SK-N-SH (cell line): ENCODE measurements at regions not wholly inside any gene's neighbourhood (a gene's known extent, or its start where the extent isn't known, plus 50 kb on each side); places are given as distances from the start of the nearest gene placed in this dataset.

ENCODE experiments used
- CTCF ChIA-PET: fragments of 300-600, 350-600 bp; formaldehyde crosslinking; extraction: SDS; loops from one replicate; lab custom pipeline; 2021; lab: Yijun Ruan, JAX
- POLR2A ChIA-PET: fragments of 350-600 bp; sonication (Branson Sonifier 250); formaldehyde crosslinking; extraction: SDS; loops from one replicate; lab custom pipeline; 2020; ENCODE audit warnings: antibody characterized with exemption, inconsistent platforms; lab: Yijun Ruan, JAX
- DNase-seq: peaks from one replicate; pipeline ENCODE4 v3.0.0; 2012
- H2AFZ ChIP-seq: fragments of 200-600 bp; sonication (generic); 2 replicates; pipeline ENCODE4 v1.8.1; 2016; ENCODE audit warnings: antibody characterized with exemption, mild to moderate bottlenecking, low read depth
- H3F3A ChIP-seq: fragments of 200-600 bp; sonication (generic); replicated peaks from 2 replicates; pipeline ENCODE3; 2016; ENCODE audit warnings: antibody characterized with exemption, mild to moderate bottlenecking; ENCODE audit not compliant: insufficient read depth
- H3K27ac ChIP-seq, 2 experiments: fragments of 200-500 bp in 1 of 2; fragments of 200-600 bp in 1 of 2; sonication (Bioruptor generic) in 1 of 2; sonication (generic), shearing (Covaris generic) in 1 of 2; 2 replicates each; pipeline versions ENCODE4 v1.5.1 to v1.6.1; 2014 to 2016; ENCODE audit warnings: low read depth in 2 of 2, inconsistent platforms in 1 of 2, low read length in 1 of 2, mild to moderate bottlenecking in 1 of 2, mixed read lengths in 1 of 2
- H3K27me3 ChIP-seq: fragments of 200-600 bp; sonication (generic), shearing (Covaris generic); 2 replicates; pipeline ENCODE4 v1.6.1; 2016; ENCODE audit warnings: mixed run types; ENCODE audit not compliant: insufficient read depth
- H3K36me3 ChIP-seq, 2 experiments: fragments of 200-500 bp in 1 of 2; fragments of 200-600 bp in 1 of 2; sonication (Bioruptor generic) in 1 of 2; sonication (generic) in 1 of 2; replicated peaks in 1 of 2; 2 replicates each; pipeline versions ENCODE3 to v1.5.1; 2014 to 2016; ENCODE audit warnings: low read length in 1 of 2, mild to moderate bottlenecking in 1 of 2; ENCODE audit not compliant: insufficient read depth in 2 of 2, control insufficient read depth in 1 of 2
- H3K4me1 ChIP-seq, 2 experiments: fragments of 200-500 bp in 1 of 2; fragments of 200-600 bp in 1 of 2; sonication (Bioruptor generic) in 1 of 2; sonication (generic), shearing (Covaris generic) in 1 of 2; 2 replicates each; pipeline versions ENCODE4 v1.5.1 to v1.6.1; 2014 to 2016; ENCODE audit warnings: low read depth in 1 of 2, low read length in 1 of 2, mixed run types in 1 of 2; ENCODE audit not compliant: insufficient read depth in 2 of 2, control insufficient read depth in 1 of 2
- H3K4me2 ChIP-seq: fragments of 200-600 bp; sonication (generic), shearing (Covaris generic); 2 replicates; pipeline ENCODE4 v1.6.1; 2017; ENCODE audit warnings: mixed run types
- H3K4me3 ChIP-seq, 2 experiments: fragments of 200-500 bp in 1 of 2; fragments of 200-600 bp in 1 of 2; sonication (Bioruptor generic) in 1 of 2; sonication (generic), shearing (Covaris generic) in 1 of 2; 2 replicates each; pipeline versions ENCODE4 v1.5.1 to v1.8.1; 2014 to 2016; ENCODE audit warnings: low read depth in 2 of 2, inconsistent platforms in 1 of 2, low read length in 1 of 2, mild to moderate bottlenecking in 1 of 2, mixed read lengths in 1 of 2, moderate library complexity in 1 of 2
- H3K79me2 ChIP-seq: fragments of 200-600 bp; sonication (generic); 2 replicates; pipeline ENCODE4 v1.8.1; 2017; ENCODE audit warnings: mild to moderate bottlenecking; ENCODE audit not compliant: insufficient read depth
- H3K9ac ChIP-seq: fragments of 200-600 bp; sonication (generic); 2 replicates; pipeline ENCODE4 v1.6.1; 2017; ENCODE audit warnings: mixed run types
- H3K9me2 ChIP-seq: fragments of 200-600 bp; sonication (generic); 2 replicates; pipeline ENCODE4 v1.6.1; 2017; ENCODE audit warnings: mixed run types
- H3K9me3 ChIP-seq: fragments of 200-600 bp; sonication (generic); 2 replicates; pipeline ENCODE4 v1.6.1; 2017; ENCODE audit warnings: mixed run types, mild to moderate bottlenecking, moderate library complexity
- H4K20me1 ChIP-seq: fragments of 200-600 bp; sonication (generic); 2 replicates; pipeline ENCODE4 v1.6.1; 2017; ENCODE audit warnings: mild to moderate bottlenecking, mixed run types; ENCODE audit not compliant: insufficient read depth
- ELF1 ChIP-seq: IDR thresholded peaks from 2 replicates; pipeline ENCODE4 v1.4.0; 2012
- EP300 ChIP-seq, 2 experiments: IDR thresholded peaks; 2 replicates each; pipeline versions ENCODE4 v1.4.0 to v1.6.1; 2012; ENCODE audit warnings: borderline replicate concordance in 1 of 2, low read depth in 1 of 2, low read length in 1 of 2
- EZH2phosphoT487 ChIP-seq: fragments of 200-600 bp; sonication (generic); IDR thresholded peaks from 2 replicates; pipeline ENCODE4 v1.6.1; 2017; ENCODE audit warnings: low read depth, mixed run types, mild to moderate bottlenecking, antibody characterized with exemption, moderate library complexity, borderline replicate concordance
- FOSL2 ChIP-seq: IDR thresholded peaks from 2 replicates; pipeline ENCODE4 v1.4.0; 2012; ENCODE audit warnings: low read depth, mild to moderate bottlenecking, moderate library complexity, borderline replicate concordance
- FOXJ3 ChIP-seq: sonication (generic); formaldehyde crosslinking; IDR thresholded peaks from 2 replicates; pipeline ENCODE4 v1.5.1; 2020; ENCODE audit warnings: mild to moderate bottlenecking, missing genetic modification reagents
- FOXM1 ChIP-seq: IDR thresholded peaks from 2 replicates; pipeline ENCODE4 v1.4.0; 2012; ENCODE audit warnings: low read depth, mild to moderate bottlenecking
- GABPA ChIP-seq: IDR thresholded peaks from 2 replicates; pipeline ENCODE4 v1.4.0; 2012; ENCODE audit warnings: low read depth, mild to moderate bottlenecking
- GATA2 ChIP-seq: sonication (generic); formaldehyde crosslinking; IDR thresholded peaks from 2 replicates; pipeline ENCODE4 v1.5.0; 2020; ENCODE audit warnings: mild to moderate bottlenecking, missing genetic modification reagents
- JUND ChIP-seq: IDR thresholded peaks from 2 replicates; pipeline ENCODE4 v1.4.0; 2012
- MEF2A ChIP-seq: IDR thresholded peaks from 2 replicates; pipeline ENCODE4 v1.4.0; 2012; ENCODE audit warnings: low read depth, borderline replicate concordance
- MXI1 ChIP-seq: IDR thresholded peaks from 2 replicates; pipeline ENCODE4 v1.6.1; 2012; ENCODE audit warnings: mild to moderate bottlenecking, low read depth, low read length, improper control_type of control experiment
- NRF1 ChIP-seq: IDR thresholded peaks from 2 replicates; pipeline ENCODE4 v1.6.1; 2012; ENCODE audit warnings: low read depth, mild to moderate bottlenecking, low read length
- POLR2AphosphoS5 ChIP-seq: IDR thresholded peaks from 2 replicates; pipeline ENCODE4 v1.6.1; 2012; ENCODE audit warnings: low read depth, low read length
- RAD21 ChIP-seq: IDR thresholded peaks from 2 replicates; pipeline ENCODE4 v1.6.1; 2012; ENCODE audit warnings: mild to moderate bottlenecking, low read length
- RCOR1 ChIP-seq: fragments of 150-350 bp; IDR thresholded peaks from 2 replicates; pipeline ENCODE4 v1.6.1; 2017; ENCODE audit warnings: antibody characterized with exemption, low read length
- RFX5 ChIP-seq: IDR thresholded peaks from 2 replicates; pipeline ENCODE4 v1.6.1; 2012; ENCODE audit warnings: mild to moderate bottlenecking, improper control_type of control experiment, low read length
- RXRA ChIP-seq: IDR thresholded peaks from 2 replicates; pipeline ENCODE4 v1.4.0; 2012; ENCODE audit warnings: low read depth, mild to moderate bottlenecking, borderline replicate concordance
- SIN3A ChIP-seq: IDR thresholded peaks from 2 replicates; pipeline ENCODE4 v1.6.1; 2012; ENCODE audit warnings: low read depth, mild to moderate bottlenecking, low read length, moderate library complexity, borderline replicate concordance
- TCF12 ChIP-seq: IDR thresholded peaks from 2 replicates; pipeline ENCODE4 v1.4.0; 2012
- YY1 ChIP-seq: IDR thresholded peaks from 2 replicates; pipeline ENCODE4 v1.4.0; 2012; ENCODE audit warnings: low read depth, mild to moderate bottlenecking
- WGBS: methylation state at CpG from one replicate; pipeline ENCODE4 v1.1.6; 2017; ENCODE audit warnings: low lambda C conversion rate; 5-methylcytosine and 5-hydroxymethylcytosine counted together
- TF ChIP-seq, protein P1 (sequence below): fragments of 150-350 bp; IDR thresholded peaks from 2 replicates; pipeline ENCODE4 v1.6.1; 2016; ENCODE audit warnings: mild to moderate bottlenecking, low read depth, low read length
- TF ChIP-seq, protein P2 (sequence below): IDR thresholded peaks from 2 replicates; pipeline ENCODE4; 2012

DNA sequence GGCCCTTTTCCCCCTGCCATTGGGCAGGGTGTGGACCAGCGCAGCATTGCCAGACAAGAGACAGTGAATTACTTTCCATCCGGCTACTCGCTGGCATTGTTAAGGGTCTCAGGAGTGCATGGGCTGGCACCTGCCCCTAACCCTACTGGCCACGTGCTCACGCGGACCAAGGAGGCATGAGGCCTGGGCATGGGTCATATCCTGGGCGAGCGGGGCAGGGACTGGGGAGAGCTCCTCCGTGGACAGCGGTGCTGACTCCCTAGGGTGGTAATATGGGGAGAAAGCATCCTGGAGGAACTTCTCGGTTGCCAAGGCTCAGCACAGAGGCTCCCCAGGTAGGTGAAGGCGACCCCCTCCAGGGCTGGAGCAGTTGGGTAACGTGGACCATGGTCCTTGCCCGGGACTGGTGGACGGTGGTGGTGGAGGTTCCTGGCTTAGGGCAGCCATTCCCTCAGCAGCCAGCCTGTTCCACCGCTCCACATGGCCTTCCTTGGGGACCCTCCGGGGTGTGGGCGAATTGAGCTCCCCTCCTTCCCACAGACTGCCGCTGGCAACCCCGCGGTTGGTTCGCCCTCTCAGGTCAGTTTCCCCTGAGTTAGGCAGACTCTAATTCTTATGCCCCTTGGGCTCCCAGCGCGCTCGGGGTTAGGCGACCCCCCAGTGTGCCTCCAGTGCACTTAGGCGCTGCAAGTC is 465.1 kb downstream of the SLITRK5 start (continued):
- TF ChIP-seq RCOR1: no peak
- no peak for TF ChIP-seq GABPA
- no peak for TF ChIP-seq TCF12

DNA sequence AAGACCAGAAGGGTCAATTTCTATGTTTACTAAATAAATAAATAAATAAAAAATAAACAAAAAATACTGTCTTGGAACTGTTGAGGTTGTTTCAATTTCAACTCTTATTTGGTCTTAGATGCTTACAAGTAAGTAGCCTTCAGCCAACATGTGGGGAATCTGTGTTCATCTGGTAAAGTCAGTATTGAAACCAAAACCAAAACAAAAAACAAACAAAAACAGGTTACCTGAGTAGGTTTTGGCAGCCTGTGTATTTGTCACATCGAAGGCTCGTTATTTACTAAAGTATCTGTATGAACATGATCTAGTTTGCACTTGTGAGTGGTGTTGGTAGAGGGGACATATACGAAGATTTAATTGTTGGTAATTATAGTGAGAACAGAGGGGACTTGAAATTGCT is 471.5 kb downstream of the SLITRK5 start:
- WGBS: 13% methylated on average over 3 of the region's 3 CpGs
- no peaks in the 10 kb centered on the region for H4K20me1 ChIP-seq
- H3K4me1 ChIP-seq: no peaks in the 10 kb centered on the region
- no peaks in the 10 kb centered on the region; the same call in 1 of the 2 replicates for H3K9me3 ChIP-seq
- no peak overlapping the region for H2AFZ ChIP-seq
- no peaks in the 10 kb centered on the region for H3K27me3 ChIP-seq
- CTCF ChIA-PET: no interaction called here
- no peak overlapping the region for H3K27ac ChIP-seq
- TF ChIP-seq POLR2AphosphoS5 (no peak), FOXM1 (no peak)
- TF ChIP-seq, protein P1, sequence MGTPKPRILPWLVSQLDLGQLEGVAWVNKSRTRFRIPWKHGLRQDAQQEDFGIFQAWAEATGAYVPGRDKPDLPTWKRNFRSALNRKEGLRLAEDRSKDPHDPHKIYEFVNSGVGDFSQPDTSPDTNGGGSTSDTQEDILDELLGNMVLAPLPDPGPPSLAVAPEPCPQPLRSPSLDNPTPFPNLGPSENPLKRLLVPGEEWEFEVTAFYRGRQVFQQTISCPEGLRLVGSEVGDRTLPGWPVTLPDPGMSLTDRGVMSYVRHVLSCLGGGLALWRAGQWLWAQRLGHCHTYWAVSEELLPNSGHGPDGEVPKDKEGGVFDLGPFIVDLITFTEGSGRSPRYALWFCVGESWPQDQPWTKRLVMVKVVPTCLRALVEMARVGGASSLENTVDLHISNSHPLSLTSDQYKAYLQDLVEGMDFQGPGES: no peak
- POLR2A ChIA-PET: no interaction called here
- DNase-seq: no peak
- no peaks in the 10 kb centered on the region for H3K9me2 ChIP-seq
- no peaks in the 10 kb centered on the region for H3K79me2 ChIP-seq
- H3K36me3 ChIP-seq: no peaks in the 10 kb centered on the region
- no peak overlapping the region for H3K9ac ChIP-seq
- H3F3A ChIP-seq: no peaks in the 10 kb centered on the region
- no peak overlapping the region for H3K4me3 ChIP-seq
- H3K4me2 ChIP-seq: no peak overlapping the region

DNA sequence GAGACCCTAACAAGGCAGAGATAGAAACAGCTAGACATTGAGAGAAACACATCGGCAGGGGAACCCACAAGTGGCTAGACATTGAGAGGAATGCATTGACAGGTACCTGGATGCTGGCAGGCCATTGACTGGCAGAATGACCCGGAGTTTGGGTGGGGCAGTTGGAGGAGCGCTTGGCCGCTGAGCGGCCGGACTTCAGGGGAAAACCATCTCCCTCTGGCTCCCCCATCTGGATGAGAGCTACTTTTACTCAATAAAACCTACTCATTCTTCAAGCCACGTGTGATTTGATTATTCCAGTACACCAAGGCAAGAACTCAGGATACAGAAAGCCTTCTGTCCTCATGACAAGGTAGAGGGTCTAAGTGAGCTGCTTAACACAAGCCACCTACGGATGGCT is 473.4 kb downstream of the SLITRK5 start:
- 57% methylated on average over 8 of the region's 8 CpGs for WGBS
- no peaks in the 10 kb centered on the region for H3K4me1 ChIP-seq
- no peak overlapping the region for H3K9ac ChIP-seq
- H2AFZ ChIP-seq: no peak overlapping the region
- no peaks in the 10 kb centered on the region for H4K20me1 ChIP-seq
- DNase-seq: no peak
- no peak overlapping the region for H3K27ac ChIP-seq
- H3K27me3 ChIP-seq: no peaks in the 10 kb centered on the region
- no peaks in the 10 kb centered on the region for H3K79me2 ChIP-seq
- no peaks in the 10 kb centered on the region for H3K36me3 ChIP-seq
- no peak for TF ChIP-seq RXRA
- no peak for TF ChIP-seq ELF1
- TF ChIP-seq YY1: no peak
- no peak for TF ChIP-seq JUND
- TF ChIP-seq EZH2phosphoT487: no peak
- TF ChIP-seq, protein P2, sequence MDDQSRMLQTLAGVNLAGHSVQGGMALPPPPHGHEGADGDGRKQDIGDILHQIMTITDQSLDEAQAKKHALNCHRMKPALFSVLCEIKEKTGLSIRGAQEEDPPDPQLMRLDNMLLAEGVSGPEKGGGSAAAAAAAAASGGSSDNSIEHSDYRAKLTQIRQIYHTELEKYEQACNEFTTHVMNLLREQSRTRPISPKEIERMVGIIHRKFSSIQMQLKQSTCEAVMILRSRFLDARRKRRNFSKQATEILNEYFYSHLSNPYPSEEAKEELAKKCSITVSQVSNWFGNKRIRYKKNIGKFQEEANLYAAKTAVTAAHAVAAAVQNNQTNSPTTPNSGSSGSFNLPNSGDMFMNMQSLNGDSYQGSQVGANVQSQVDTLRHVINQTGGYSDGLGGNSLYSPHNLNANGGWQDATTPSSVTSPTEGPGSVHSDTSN: no peak
- no peak for TF ChIP-seq RCOR1
- TF ChIP-seq RFX5: no peak
- TF ChIP-seq, protein P1: no peak
- TF ChIP-seq EP300 (IDR thresholded peaks at IDR 0.05; ENCODE audit: borderline replicate concordance in 1 of 2, low read depth in 1 of 2, low read length in 1 of 2): no peak
- no peak for TF ChIP-seq FOSL2
- TF ChIP-seq GATA2: no peak
- TF ChIP-seq MEF2A: no peak
- no peak for TF ChIP-seq SIN3A
- no peak for TF ChIP-seq MXI1
- no peak for TF ChIP-seq POLR2AphosphoS5
- TF ChIP-seq FOXJ3: no peak
- TF ChIP-seq NRF1: no peak
- TF ChIP-seq RAD21: no peak
- TF ChIP-seq TCF12: no peak
- no peaks in the 10 kb centered on the region for H3K9me3 ChIP-seq
- CTCF ChIA-PET: no interaction called here
- no peak overlapping the region for H3K4me2 ChIP-seq
- H3K4me3 ChIP-seq: no peak overlapping the region
- H3K9me2 ChIP-seq: no peaks in the 10 kb centered on the region
- no peaks in the 10 kb centered on the region for H3F3A ChIP-seq
- POLR2A ChIA-PET: no interaction called here
